ENCODE measurements at regions not wholly inside any gene's neighbourhood (a gene's known extent, or its start where the extent isn't known, plus 50 kb on each side); places are given as distances from the start of the nearest gene placed in this dataset.

DNA sequence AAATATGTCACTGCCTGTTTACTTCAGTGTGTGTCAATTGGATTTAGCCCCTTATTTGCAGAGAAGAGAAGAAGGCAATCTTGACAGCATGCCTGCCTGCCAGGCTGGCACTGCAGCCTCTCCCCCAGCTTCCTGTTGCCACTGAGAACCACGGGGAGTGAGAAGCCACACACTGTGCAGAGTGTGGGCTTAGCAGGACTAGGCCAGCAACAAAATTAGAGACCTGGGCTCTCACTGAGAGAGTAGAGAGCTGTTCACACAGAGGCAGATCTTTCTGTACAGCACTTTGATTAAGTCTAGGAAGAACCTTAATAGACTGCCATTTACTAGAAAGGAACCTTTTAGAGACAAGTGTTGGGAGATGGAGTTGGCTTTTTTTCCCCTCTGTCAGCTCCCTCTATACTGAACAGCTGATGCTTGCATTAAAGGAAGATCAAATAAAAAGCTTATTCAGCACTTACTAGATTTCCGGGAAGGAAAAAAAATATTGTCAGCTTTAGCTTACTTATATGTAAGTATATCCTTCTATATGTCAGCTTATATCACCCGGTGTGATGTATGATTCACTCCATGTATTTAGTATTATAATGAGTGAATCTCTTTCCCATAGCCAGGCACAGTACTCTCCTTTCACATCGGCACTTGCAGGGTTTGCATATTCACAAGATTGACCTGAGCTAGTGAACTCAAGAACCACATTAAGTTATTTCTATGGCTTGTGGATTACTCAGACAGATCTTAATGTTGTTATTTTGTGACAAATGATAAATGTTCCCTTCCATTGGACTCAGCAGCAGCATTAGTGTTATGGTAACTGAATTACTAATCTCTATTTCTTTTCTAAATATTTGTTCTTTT, 851.0 kb upstream of the EPHA7 start:
- no peak overlapping the region for H3K27ac Mint-ChIP-seq (ENCODE audit: unreplicated experiment)
- H3K4me3 Mint-ChIP-seq (ENCODE audit: unreplicated experiment) = no peak overlapping the region
- no peak for DNase-seq (ENCODE audit: low spot score)
- no peaks in the 10 kb centered on the region for H3K27me3 Mint-ChIP-seq (ENCODE audit: unreplicated experiment)
- H3K36me3 Mint-ChIP-seq (ENCODE audit: low read depth, unreplicated experiment) = no peaks in the 10 kb centered on the region
- H3K4me1 Mint-ChIP-seq (ENCODE audit: unreplicated experiment) = no peaks in the 10 kb centered on the region
- TF ChIP-seq, protein P1, sequence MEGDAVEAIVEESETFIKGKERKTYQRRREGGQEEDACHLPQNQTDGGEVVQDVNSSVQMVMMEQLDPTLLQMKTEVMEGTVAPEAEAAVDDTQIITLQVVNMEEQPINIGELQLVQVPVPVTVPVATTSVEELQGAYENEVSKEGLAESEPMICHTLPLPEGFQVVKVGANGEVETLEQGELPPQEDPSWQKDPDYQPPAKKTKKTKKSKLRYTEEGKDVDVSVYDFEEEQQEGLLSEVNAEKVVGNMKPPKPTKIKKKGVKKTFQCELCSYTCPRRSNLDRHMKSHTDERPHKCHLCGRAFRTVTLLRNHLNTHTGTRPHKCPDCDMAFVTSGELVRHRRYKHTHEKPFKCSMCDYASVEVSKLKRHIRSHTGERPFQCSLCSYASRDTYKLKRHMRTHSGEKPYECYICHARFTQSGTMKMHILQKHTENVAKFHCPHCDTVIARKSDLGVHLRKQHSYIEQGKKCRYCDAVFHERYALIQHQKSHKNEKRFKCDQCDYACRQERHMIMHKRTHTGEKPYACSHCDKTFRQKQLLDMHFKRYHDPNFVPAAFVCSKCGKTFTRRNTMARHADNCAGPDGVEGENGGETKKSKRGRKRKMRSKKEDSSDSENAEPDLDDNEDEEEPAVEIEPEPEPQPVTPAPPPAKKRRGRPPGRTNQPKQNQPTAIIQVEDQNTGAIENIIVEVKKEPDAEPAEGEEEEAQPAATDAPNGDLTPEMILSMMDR (IDR thresholded peaks at IDR 0.05; ENCODE audit: unreplicated experiment) = no peak
- no peaks in the 10 kb centered on the region for H3K9me3 Mint-ChIP-seq (ENCODE audit: unreplicated experiment)

DNA sequence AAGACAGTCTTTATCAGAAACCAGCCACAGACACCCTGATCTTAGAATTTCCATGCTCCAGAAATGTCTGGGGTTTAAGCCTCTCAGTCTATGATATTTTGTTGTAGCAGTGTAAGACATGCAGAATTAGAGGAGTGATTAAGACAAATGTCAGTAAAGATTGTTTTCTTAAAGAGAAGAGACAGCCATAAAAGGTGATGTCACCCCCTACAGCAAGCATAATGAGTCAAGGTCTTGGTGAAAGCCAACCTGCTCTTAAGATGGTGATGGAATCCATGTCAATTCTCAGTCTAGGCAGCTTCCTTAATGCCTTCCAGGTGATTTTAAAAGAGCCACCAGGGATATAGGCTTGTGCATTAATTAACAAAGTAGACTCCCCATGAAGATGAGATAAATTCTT, 849.9 kb upstream of the EPHA7 start:
- no peaks in the 10 kb centered on the region for H3K27me3 Mint-ChIP-seq (ENCODE audit: unreplicated experiment)
- H3K4me1 Mint-ChIP-seq (ENCODE audit: unreplicated experiment) = no peaks in the 10 kb centered on the region
- DNase-seq (ENCODE audit: low spot score) = no peak
- H3K36me3 Mint-ChIP-seq (ENCODE audit: low read depth, unreplicated experiment) = no peaks in the 10 kb centered on the region
- H3K9me3 Mint-ChIP-seq (ENCODE audit: unreplicated experiment) = no peaks in the 10 kb centered on the region
- TF ChIP-seq, protein P1 (IDR thresholded peaks at IDR 0.05; ENCODE audit: unreplicated experiment) = no peak
- H3K4me3 Mint-ChIP-seq (ENCODE audit: unreplicated experiment) = no peak overlapping the region
- H3K27ac Mint-ChIP-seq (ENCODE audit: unreplicated experiment) = no peak overlapping the region

DNA sequence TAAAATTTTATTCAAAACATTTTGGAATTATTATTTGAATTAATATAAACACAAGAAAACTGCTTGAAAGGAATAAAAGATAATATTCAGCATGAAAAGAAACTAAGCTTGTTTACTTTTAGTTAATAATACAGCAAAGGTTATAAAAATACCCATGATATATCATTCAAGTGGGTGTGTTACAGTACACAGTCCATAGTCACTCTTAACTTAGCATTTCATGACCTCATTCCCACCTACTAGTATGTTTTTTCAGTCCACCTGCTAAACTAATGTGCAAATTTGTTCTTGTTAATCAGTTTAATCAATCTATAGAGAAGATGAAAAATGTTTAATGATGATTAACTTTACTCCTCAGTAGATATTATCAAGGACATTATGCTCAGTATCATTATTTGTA, 841.4 kb upstream of the EPHA7 start:
- TF ChIP-seq, protein P1 (IDR thresholded peaks at IDR 0.05; ENCODE audit: unreplicated experiment) = no peak
- Mint-ChIP-seq H3K36me3 (ENCODE audit: low read depth, unreplicated experiment) (no peaks in the 10 kb centered on the region), H3K27me3 (ENCODE audit: unreplicated experiment) (no peaks in the 10 kb centered on the region), H3K9me3 (ENCODE audit: unreplicated experiment) (no peaks in the 10 kb centered on the region), H3K4me1 (ENCODE audit: unreplicated experiment) (no peaks in the 10 kb centered on the region), H3K27ac (ENCODE audit: unreplicated experiment) (no peak overlapping the region), H3K4me3 (ENCODE audit: unreplicated experiment) (no peak overlapping the region)
- no peak for DNase-seq (ENCODE audit: low spot score)

DNA sequence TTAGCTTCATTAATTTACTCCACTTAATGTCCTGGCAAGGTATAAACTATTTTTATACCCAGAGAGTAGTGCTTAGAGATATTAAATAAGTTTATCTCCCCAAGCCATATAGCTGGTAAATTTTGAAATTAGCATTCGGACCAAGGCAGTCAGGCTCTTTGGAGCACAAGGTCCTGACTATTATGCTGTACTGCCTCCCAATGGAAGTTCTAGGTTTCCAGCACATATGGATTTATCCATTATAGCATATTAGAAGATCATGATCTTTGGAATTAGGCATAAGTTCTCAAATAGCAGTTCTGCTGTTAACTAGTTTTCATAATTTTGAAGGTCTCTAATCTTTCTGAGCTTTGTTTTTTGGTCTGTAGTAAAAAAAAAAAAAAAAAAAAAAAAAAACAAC, 835.3 kb upstream of the EPHA7 start:
- no peaks in the 10 kb centered on the region for H3K27me3 Mint-ChIP-seq (ENCODE audit: unreplicated experiment)
- no peak overlapping the region for H3K4me3 Mint-ChIP-seq (ENCODE audit: unreplicated experiment)

DNA sequence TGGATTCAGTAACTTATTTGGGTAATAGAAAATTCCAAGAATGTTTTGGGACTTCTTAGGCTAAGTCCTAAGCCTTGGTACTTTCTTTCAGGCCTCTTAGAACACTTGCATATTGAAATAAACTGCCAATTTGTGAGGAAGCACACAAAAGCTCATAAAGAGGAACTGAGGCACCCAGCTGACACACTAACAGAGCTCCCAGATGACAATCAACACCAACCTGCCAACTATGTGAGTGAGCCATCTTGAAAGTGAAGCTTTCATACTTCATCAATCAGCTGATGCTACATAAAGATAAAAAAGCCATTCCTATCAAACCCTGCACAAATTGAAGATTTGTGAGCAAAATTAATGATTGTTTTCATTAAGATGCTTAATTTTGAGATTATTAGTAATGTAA, 832.5 kb upstream of the EPHA7 start:
- DNase-seq (ENCODE audit: low spot score) = no peak
- H3K27me3 Mint-ChIP-seq (ENCODE audit: unreplicated experiment) = no peaks in the 10 kb centered on the region
- H3K27ac Mint-ChIP-seq (ENCODE audit: unreplicated experiment) = no peak overlapping the region
- no peaks in the 10 kb centered on the region for H3K9me3 Mint-ChIP-seq (ENCODE audit: unreplicated experiment)
- no peaks in the 10 kb centered on the region for H3K4me1 Mint-ChIP-seq (ENCODE audit: unreplicated experiment)
- no peak overlapping the region for H3K4me3 Mint-ChIP-seq (ENCODE audit: unreplicated experiment)
- no peaks in the 10 kb centered on the region for H3K36me3 Mint-ChIP-seq (ENCODE audit: low read depth, unreplicated experiment)
- TF ChIP-seq, protein P1 (IDR thresholded peaks at IDR 0.05; ENCODE audit: unreplicated experiment) = no peak

More for the DNA sequence above, 835.3 kb upstream of the EPHA7 start:
- no peak for DNase-seq (ENCODE audit: low spot score)
- no peak overlapping the region for H3K27ac Mint-ChIP-seq (ENCODE audit: unreplicated experiment)
- no peaks in the 10 kb centered on the region for H3K36me3 Mint-ChIP-seq (ENCODE audit: low read depth, unreplicated experiment)
- TF ChIP-seq, protein P1 (IDR thresholded peaks at IDR 0.05; ENCODE audit: unreplicated experiment) = no peak
- H3K4me1 Mint-ChIP-seq (ENCODE audit: unreplicated experiment) = no peaks in the 10 kb centered on the region
- H3K9me3 Mint-ChIP-seq (ENCODE audit: unreplicated experiment) = no peaks in the 10 kb centered on the region

Data from endothelial cell (in vitro differentiated cells).